Neural progenitor cell (in vitro differentiated cells): ENCODE measurements at regions not wholly inside any gene's neighbourhood (a gene's known extent, or its start where the extent isn't known, plus 50 kb on each side); places are given as distances from the start of the nearest gene placed in this dataset.

Experiments used
- DNase-seq: peaks from one replicate; pipeline ENCODE4 v3.0.0-alpha.2; 2016; ENCODE audit warnings: low spot score
- H2AFZ ChIP-seq: fragments of 200-600 bp; sonication (generic); replicated peaks from 2 replicates; pipeline ENCODE4 v1.6.1; 2016; ENCODE audit warnings: antibody characterized with exemption
- H3F3A ChIP-seq: fragments of 200-600 bp; sonication (generic); 2 replicates; pipeline ENCODE4 v1.6.1; 2016; ENCODE audit warnings: antibody characterized with exemption, low read depth
- H3K27ac ChIP-seq: fragments of 200-600 bp; sonication (generic); 2 replicates; pipeline ENCODE4 v1.5.1; 2016; ENCODE audit warnings: mild to moderate bottlenecking
- H3K27me3 ChIP-seq: fragments of 200-600 bp; sonication (generic); 2 replicates; pipeline ENCODE4 v1.6.1; 2016; ENCODE audit warnings: mild to moderate bottlenecking, moderate library complexity
- H3K36me3 ChIP-seq: fragments of 200-600 bp; sonication (generic); 2 replicates; pipeline ENCODE4 v1.5.1; 2016
- H3K4me1 ChIP-seq: fragments of 200-600 bp; sonication (generic); 2 replicates; pipeline ENCODE4 v1.6.1; 2016; ENCODE audit warnings: mixed run types
- H3K4me2 ChIP-seq: fragments of 200-600 bp; sonication (generic); 2 replicates; pipeline ENCODE4 v1.6.1; 2016
- H3K4me3 ChIP-seq: fragments of 200-600 bp; sonication (generic); 2 replicates; pipeline ENCODE4 v1.5.1; 2016
- H3K79me2 ChIP-seq: fragments of 200-600 bp; sonication (generic); 2 replicates; pipeline ENCODE4 v1.6.1; 2016; ENCODE audit warnings: low read depth
- H3K9ac ChIP-seq: fragments of 200-600 bp; sonication (generic); 2 replicates; pipeline ENCODE4 v1.6.1; 2016
- H3K9me3 ChIP-seq: fragments of 200-600 bp; sonication (generic); 2 replicates; pipeline ENCODE4 v1.5.1; 2016; ENCODE audit warnings: low read depth
- H4K20me1 ChIP-seq: fragments of 200-600 bp; sonication (generic); 2 replicates; pipeline ENCODE4 v1.6.1; 2016; ENCODE audit warnings: low read depth
- H3K27ac Mint-ChIP-seq: 3 replicates; pipeline ENCODE4 v1.8.0; 2021; ENCODE audit warnings: mixed read lengths
- H3K27me3 Mint-ChIP-seq: 2 replicates; pipeline ENCODE4 v1.8.0; 2022; ENCODE audit warnings: low read depth, mild to moderate bottlenecking, inconsistent platforms, moderate library complexity, mixed read lengths; ENCODE audit not compliant: insufficient read depth
- H3K36me3 Mint-ChIP-seq: 3 replicates; pipeline ENCODE4 v1.8.0; 2021; ENCODE audit warnings: mixed read lengths
- H3K4me1 Mint-ChIP-seq: 3 replicates; pipeline ENCODE4 v1.8.0; 2021; ENCODE audit warnings: mixed read lengths
- H3K4me3 Mint-ChIP-seq: 3 replicates; pipeline ENCODE4 v1.8.0; 2021; ENCODE audit warnings: mild to moderate bottlenecking, moderate library complexity, mixed read lengths
- H3K9me3 Mint-ChIP-seq: 3 replicates; pipeline ENCODE4 v1.8.0; 2020; ENCODE audit warnings: mixed read lengths
- CTCF ChIP-seq: fragments of 200-600 bp; sonication (generic); IDR thresholded peaks from 2 replicates; pipeline ENCODE4 v1.5.1; 2017; ENCODE audit warnings: antibody characterized with exemption, mild to moderate bottlenecking
- EZH2 ChIP-seq: fragments of 200-600 bp; sonication (generic); IDR thresholded peaks from 2 replicates; pipeline ENCODE4 v1.6.1; 2017; ENCODE audit warnings: antibody characterized with exemption, mild to moderate bottlenecking, moderate library complexity
- EZH2phosphoT487 ChIP-seq: fragments of 200-600 bp; sonication (generic); IDR thresholded peaks from 2 replicates; pipeline ENCODE4 v1.6.1; 2017; ENCODE audit warnings: antibody characterized with exemption

GRCh38 chr2:217294818-217295217 is 435.0 kb upstream of the TNP1 start:
- Histone ChIP-seq H3K36me3 (no peaks in the 10 kb centered on the region), H3K4me1 (peaks cover 14% of the 10 kb centered on the region), H3K4me2 (no peak overlapping the region), H3K4me3 (no peak overlapping the region), H2AFZ (no peak overlapping the region), H3K9ac (no peak overlapping the region), H3K9me3 (peaks cover 9% of the 10 kb centered on the region), H3K79me2 (no peaks in the 10 kb centered on the region), H3K27ac (no peak overlapping the region), H4K20me1 (no peaks in the 10 kb centered on the region), H3F3A (peaks cover 12% of the 10 kb centered on the region), H3K27me3 (no peaks in the 10 kb centered on the region)
- Mint-ChIP-seq H3K4me3 (no peak overlapping the region), H3K9me3 (peaks cover 10% of the 10 kb centered on the region), H3K27me3 (peaks cover 2% of the 10 kb centered on the region), H3K27ac (no peak overlapping the region), H3K36me3 (no peaks in the 10 kb centered on the region), H3K4me1 (peaks cover 9% of the 10 kb centered on the region)
- DNase-seq, result no peak
- TF ChIP-seq EZH2phosphoT487, result no peak
- TF ChIP-seq EZH2, result no peak
- TF ChIP-seq CTCF, result no peak

- peaks cover 14% of the 10 kb centered on the region for H3K4me1 Mint-ChIP-seq
Measured at GRCh38 chr2:217294211-217294610, 434.3 kb upstream of the TNP1 start.

GRCh38 chr2:217293607-217294006 is 433.7 kb upstream of the TNP1 start:
- no peak for DNase-seq
- Histone ChIP-seq H2AFZ (no peak overlapping the region), H3K9ac (no peak overlapping the region), H3K27me3 (no peaks in the 10 kb centered on the region), H3K4me1 (peaks cover 26% of the 10 kb centered on the region), H3K9me3 (peaks cover 9% of the 10 kb centered on the region), H3K4me2 (no peak overlapping the region), H3K27ac (no peak overlapping the region), H3K79me2 (no peaks in the 10 kb centered on the region), H4K20me1 (no peaks in the 10 kb centered on the region), H3K4me3 (no peak overlapping the region), H3F3A (peaks cover 24% of the 10 kb centered on the region), H3K36me3 (no peaks in the 10 kb centered on the region)
- peaks cover 12% of the 10 kb centered on the region for H3K9me3 Mint-ChIP-seq
- no peak overlapping the region for H3K4me3 Mint-ChIP-seq
- H3K27me3 Mint-ChIP-seq, result peaks cover 2% of the 10 kb centered on the region
- H3K4me1 Mint-ChIP-seq, result peaks cover 14% of the 10 kb centered on the region
- H3K36me3 Mint-ChIP-seq, result no peaks in the 10 kb centered on the region
- H3K27ac Mint-ChIP-seq, result no peak overlapping the region
- TF ChIP-seq EZH2phosphoT487 (no peak), CTCF (no peak), EZH2 (no peak)

More at GRCh38 chr2:217294211-217294610, 434.3 kb upstream of the TNP1 start:
- Histone ChIP-seq H3K9ac (no peak overlapping the region), H3K9me3 (peaks cover 9% of the 10 kb centered on the region), H3K4me3 (no peak overlapping the region), H3K36me3 (no peaks in the 10 kb centered on the region), H3F3A (peaks cover 18% of the 10 kb centered on the region), H3K27ac (no peak overlapping the region), H2AFZ (no peak overlapping the region), H3K27me3 (no peaks in the 10 kb centered on the region), H3K79me2 (no peaks in the 10 kb centered on the region), H4K20me1 (no peaks in the 10 kb centered on the region), H3K4me2 (no peak overlapping the region), H3K4me1 (peaks cover 20% of the 10 kb centered on the region)
- H3K4me3 Mint-ChIP-seq, result no peak overlapping the region
- peaks cover 10% of the 10 kb centered on the region for H3K9me3 Mint-ChIP-seq
- H3K36me3 Mint-ChIP-seq, result no peaks in the 10 kb centered on the region
- TF ChIP-seq CTCF, result no peak
- TF ChIP-seq EZH2phosphoT487, result no peak
- no peak for TF ChIP-seq EZH2
- no peak overlapping the region for H3K27ac Mint-ChIP-seq
- DNase-seq, result no peak
- peaks cover 2% of the 10 kb centered on the region for H3K27me3 Mint-ChIP-seq
